ENCODE measurements at regions not wholly inside any gene's neighbourhood (a gene's known extent, or its start where the extent isn't known, plus 50 kb on each side); places are given as distances from the start of the nearest gene placed in this dataset.

- H3K27ac ChIP-seq = no peak overlapping the region
- 49% methylated on average over 2 of the region's 2 CpGs for WGBS (ENCODE audit: insufficient coverage, low coverage, low lambda C conversion rate, missing lambda C conversion rate)
- peaks cover 0 to 8% (median 0%) of the 10 kb centered on the region in 4 donors for H3K4me1 ChIP-seq
- DNase-seq = no peak
- intact Hi-C loops (cut with DNase I) = no loop called here
- no peak overlapping the region for H3K4me3 ChIP-seq
- no peaks in the 10 kb centered on the region for H3K36me3 ChIP-seq
- no peak for TF ChIP-seq CTCF (IDR thresholded peaks at IDR 0.05)
- no peak for TF ChIP-seq POLR2A (IDR thresholded peaks at IDR 0.05)
- no peak for ATAC-seq
- no peaks in the 10 kb centered on the region for H3K9me3 ChIP-seq
- H3K27me3 ChIP-seq = no peaks in the 10 kb centered on the region
Measured at GRCh38 chr21:35652872-35653271, 407.5 kb downstream of the SETD4 start.

GRCh38 chr21:35652196-35652595, 408.1 kb downstream of the SETD4 start:
- no peak for DNase-seq
- no peak for ATAC-seq
- Histone ChIP-seq H3K9me3 (no peaks in the 10 kb centered on the region), H3K27me3 (no peaks in the 10 kb centered on the region), H3K36me3 (no peaks in the 10 kb centered on the region), H3K27ac (no peak overlapping the region), H3K4me3 (no peak overlapping the region), H3K4me1 (peaks cover 0 to 8% (median 0%) of the 10 kb centered on the region in 4 donors)
- intact Hi-C loops (cut with DNase I) = no loop called here
- TF ChIP-seq CTCF (IDR thresholded peaks at IDR 0.05) (no peak), POLR2A (IDR thresholded peaks at IDR 0.05) (no peak)
- WGBS (ENCODE audit: insufficient coverage, low coverage, low lambda C conversion rate, missing lambda C conversion rate) = 34% methylated on average over 2 of the region's 2 CpGs

- TF ChIP-seq CTCF (IDR thresholded peaks at IDR 0.05) (no peak), POLR2A (IDR thresholded peaks at IDR 0.05) (no peak)
- H3K27ac ChIP-seq = no peak overlapping the region
- H3K4me3 ChIP-seq = no peak overlapping the region
- intact Hi-C loops (cut with DNase I) = no loop called here
- peaks cover 0 to 8% (median 0%) of the 10 kb centered on the region in 4 donors for H3K4me1 ChIP-seq
- ATAC-seq (no peak), DNase-seq (no peak)
- 58% methylated on average over 4 of the region's 4 CpGs for WGBS (ENCODE audit: insufficient coverage, low coverage, low lambda C conversion rate, missing lambda C conversion rate)
- H3K9me3 ChIP-seq = no peaks in the 10 kb centered on the region
- H3K27me3 ChIP-seq = no peaks in the 10 kb centered on the region
- no peaks in the 10 kb centered on the region for H3K36me3 ChIP-seq
Measured at GRCh38 chr21:35651196-35651595, 409.1 kb downstream of the SETD4 start.

DNA sequence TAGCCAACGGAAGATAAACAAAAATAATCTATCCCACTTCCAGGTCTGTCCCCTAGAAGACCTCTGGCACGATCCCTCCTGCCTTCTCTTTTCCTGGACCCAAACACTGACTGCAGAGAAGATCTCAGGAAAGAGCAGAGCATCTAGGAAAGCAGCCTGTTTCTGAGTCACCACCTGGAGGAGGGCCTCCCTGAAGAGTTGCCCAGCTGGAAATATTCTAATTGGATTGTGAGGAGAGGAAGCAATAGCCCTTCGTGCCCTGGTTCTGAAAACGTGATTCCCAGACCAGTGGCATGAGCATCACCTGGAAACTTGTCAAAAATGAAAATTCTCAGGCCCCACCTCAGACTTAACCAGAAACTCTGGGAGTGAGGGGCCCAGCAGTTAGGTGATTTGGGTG, 411.1 kb downstream of the SETD4 start:
- DNase-seq (no peak), ATAC-seq (peak in 1 of 4 donors; percentile 5)
- Histone ChIP-seq H3K36me3 (no peaks in the 10 kb centered on the region), H3K4me1 (peaks cover 0 to 8% (median 0%) of the 10 kb centered on the region in 4 donors), H3K27me3 (no peaks in the 10 kb centered on the region), H3K4me3 (no peak overlapping the region), H3K27ac (no peak overlapping the region), H3K9me3 (no peaks in the 10 kb centered on the region)
- WGBS (ENCODE audit: insufficient coverage, low coverage, low lambda C conversion rate, missing lambda C conversion rate) = 26% methylated on average over 4 of the region's 4 CpGs
- intact Hi-C loops (cut with DNase I) = no loop called here
- TF ChIP-seq CTCF (IDR thresholded peaks at IDR 0.05) (no peak), POLR2A (IDR thresholded peaks at IDR 0.05) (no peak)

- Histone ChIP-seq H3K27me3 (no peaks in the 10 kb centered on the region), H3K36me3 (no peaks in the 10 kb centered on the region), H3K4me3 (no peak overlapping the region), H3K4me1 (peaks cover 0 to 8% (median 0%) of the 10 kb centered on the region in 4 donors), H3K9me3 (no peaks in the 10 kb centered on the region), H3K27ac (no peak overlapping the region)
- intact Hi-C loops (cut with DNase I) = no loop called here
- ATAC-seq (peak; percentile 64 to 98 (median 84)), DNase-seq (peak; percentile 23 to 78 (median 57))
- TF ChIP-seq POLR2A (IDR thresholded peaks at IDR 0.05) (no peak), CTCF (IDR thresholded peaks at IDR 0.05) (peak in 1 of 4 donors; percentile 26)
- WGBS (ENCODE audit: insufficient coverage, low coverage, low lambda C conversion rate, missing lambda C conversion rate) = 8% methylated on average over 2 of the region's 2 CpGs
Measured at GRCh38 chr21:35648512-35648911, 411.8 kb downstream of the SETD4 start.
